ENCODE measurements at regions not wholly inside any gene's neighbourhood (a gene's known extent, or its start where the extent isn't known, plus 50 kb on each side); places are given as distances from the start of the nearest gene placed in this dataset.

GRCh38 chr6:33875141-33875581, 71.4 kb upstream of the MLN start:
- no peaks in the 10 kb centered on the region for H3K36me3 ChIP-seq (ENCODE audit: insufficient read depth, low read length)
- H2AFZ ChIP-seq (ENCODE audit: low read length), result no peak overlapping the region
- POLR2A ChIA-PET, result no interaction called here

GRCh38 chr6:33874136-33874760, 70.4 kb upstream of the MLN start:
- BruUV-seq (replicated peaks), result no TSS peak
- no peak for TF ChIP-seq CTCF (conservative IDR thresholded peaks at IDR 0.05; ENCODE audit: low read length)
- no peak for TF ChIP-seq EZH2phosphoT487 (IDR thresholded peaks at IDR 0.05; ENCODE audit: borderline replicate concordance, low read depth, low read length)

More at GRCh38 chr6:33875141-33875581, 71.4 kb upstream of the MLN start:
- Histone ChIP-seq H3K4me3 (ENCODE audit: low read depth, low read length, poor library complexity, severe bottlenecking) (no peak overlapping the region), H3K4me1 (ENCODE audit: insufficient read depth, low read length, poor library complexity, severe bottlenecking) (no peaks in the 10 kb centered on the region), H3K27ac (ENCODE audit: low read depth, low read length, poor library complexity, severe bottlenecking) (no peak overlapping the region), H3K9me3 (ENCODE audit: low read length) (no peaks in the 10 kb centered on the region), H3K4me2 (ENCODE audit: low read length) (no peak overlapping the region), H4K20me1 (ENCODE audit: insufficient read depth, low read length) (no peaks in the 10 kb centered on the region), H3K79me2 (ENCODE audit: insufficient read depth, low read depth, low read length) (no peaks in the 10 kb centered on the region), H3K9me2 (ENCODE audit: insufficient read depth, low read length) (no peaks in the 10 kb centered on the region)
- DNase-seq (ENCODE audit: low spot score), result no peak
- TF ChIP-seq CTCF (conservative IDR thresholded peaks at IDR 0.05; ENCODE audit: low read length) (no peak), EZH2phosphoT487 (IDR thresholded peaks at IDR 0.05; ENCODE audit: borderline replicate concordance, low read depth, low read length) (no peak)
- no TSS peak for BruUV-seq (replicated peaks)
- intact Hi-C loops (cut with micrococcal nuclease; ENCODE audit: unreplicated experiment), result no loop called here
- CTCF ChIA-PET (ENCODE audit: unreplicated experiment), result no interaction called here

GRCh38 chr6:33872761-33873160, 69.0 kb upstream of the MLN start:
- ChIA-PET CTCF (ENCODE audit: unreplicated experiment) (no interaction called here), POLR2A (no interaction called here)
- H3K36me3 ChIP-seq (ENCODE audit: insufficient read depth, low read length), result no peaks in the 10 kb centered on the region
- H4K20me1 ChIP-seq (ENCODE audit: insufficient read depth, low read length), result no peaks in the 10 kb centered on the region
- H3K9me3 ChIP-seq (ENCODE audit: low read length), result no peaks in the 10 kb centered on the region
- intact Hi-C loops (cut with micrococcal nuclease; ENCODE audit: unreplicated experiment), result no loop called here
- BruUV-seq (replicated peaks), result no TSS peak
- DNase-seq (ENCODE audit: low spot score), result no peak
- no peaks in the 10 kb centered on the region for H3K9me2 ChIP-seq (ENCODE audit: insufficient read depth, low read length)
- no peak overlapping the region for H3K27ac ChIP-seq (ENCODE audit: low read depth, low read length, poor library complexity, severe bottlenecking)
- H3K4me1 ChIP-seq (ENCODE audit: insufficient read depth, low read length, poor library complexity, severe bottlenecking), result no peaks in the 10 kb centered on the region
- no peak overlapping the region for H3K4me3 ChIP-seq (ENCODE audit: low read depth, low read length, poor library complexity, severe bottlenecking)
- TF ChIP-seq EZH2phosphoT487 (IDR thresholded peaks at IDR 0.05; ENCODE audit: borderline replicate concordance, low read depth, low read length), result no peak
- TF ChIP-seq CTCF (conservative IDR thresholded peaks at IDR 0.05; ENCODE audit: low read length), result no peak
- no peaks in the 10 kb centered on the region for H3K79me2 ChIP-seq (ENCODE audit: insufficient read depth, low read depth, low read length)
- H3K4me2 ChIP-seq (ENCODE audit: low read length), result no peak overlapping the region
- no peak overlapping the region for H2AFZ ChIP-seq (ENCODE audit: low read length)

More at GRCh38 chr6:33874136-33874760, 70.4 kb upstream of the MLN start:
- no peaks in the 10 kb centered on the region for H3K79me2 ChIP-seq (ENCODE audit: insufficient read depth, low read depth, low read length)
- no peaks in the 10 kb centered on the region for H3K36me3 ChIP-seq (ENCODE audit: insufficient read depth, low read length)
- DNase-seq (ENCODE audit: low spot score), result no peak
- H4K20me1 ChIP-seq (ENCODE audit: insufficient read depth, low read length), result no peaks in the 10 kb centered on the region
- intact Hi-C loops (cut with micrococcal nuclease; ENCODE audit: unreplicated experiment), result no loop called here
- H3K9me3 ChIP-seq (ENCODE audit: low read length), result no peaks in the 10 kb centered on the region
- no peaks in the 10 kb centered on the region for H3K9me2 ChIP-seq (ENCODE audit: insufficient read depth, low read length)
- no peak overlapping the region for H3K4me3 ChIP-seq (ENCODE audit: low read depth, low read length, poor library complexity, severe bottlenecking)
- H3K4me1 ChIP-seq (ENCODE audit: insufficient read depth, low read length, poor library complexity, severe bottlenecking), result no peaks in the 10 kb centered on the region
- ChIA-PET POLR2A (interaction anchor here (1.0 kb wide), 1 partner anchor 47 kb away, joined by 3 read pairs; no protein-coding TSS in a partner anchor), CTCF (ENCODE audit: unreplicated experiment) (no interaction called here)
- no peak overlapping the region for H3K27ac ChIP-seq (ENCODE audit: low read depth, low read length, poor library complexity, severe bottlenecking)
- no peak overlapping the region for H3K4me2 ChIP-seq (ENCODE audit: low read length)
- H2AFZ ChIP-seq (ENCODE audit: low read length), result no peak overlapping the region
